ENCODE measurements at regions not wholly inside any gene's neighbourhood (a gene's known extent, or its start where the extent isn't known, plus 50 kb on each side); places are given as distances from the start of the nearest gene placed in this dataset.
"Not testable (repeated sequence)": the region's sequence is repeated elsewhere in the genome, so short reads cannot be mapped to it uniquely, and the experiment has no call there.

DNA sequence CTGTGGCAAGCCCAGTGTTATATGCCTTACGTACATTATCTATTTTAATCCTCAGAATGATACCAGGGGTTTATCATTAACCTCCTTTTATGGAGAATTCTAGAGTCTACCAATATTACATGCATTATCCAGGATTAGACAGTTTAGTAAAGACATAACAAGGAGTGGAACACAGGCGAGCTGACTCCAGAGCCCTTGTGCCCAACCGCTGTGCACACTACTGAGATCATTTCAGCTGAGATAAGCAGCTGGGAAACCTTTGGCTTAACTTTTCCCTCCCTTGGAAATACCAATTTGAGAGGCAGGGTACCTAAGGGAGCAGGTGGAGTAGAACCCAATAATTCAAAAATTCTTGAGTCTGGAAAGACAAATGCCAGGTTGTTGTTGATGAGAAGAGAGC is 59.8 kb upstream of the ATP1B1 start:
- intact Hi-C loops (cut with DNase I; ENCODE audit: low total_unique reads) = no loop called here
- no peak for DNase-seq (ENCODE audit: low spot score in 2 of 2)
- TF ChIP-seq, protein P1, sequence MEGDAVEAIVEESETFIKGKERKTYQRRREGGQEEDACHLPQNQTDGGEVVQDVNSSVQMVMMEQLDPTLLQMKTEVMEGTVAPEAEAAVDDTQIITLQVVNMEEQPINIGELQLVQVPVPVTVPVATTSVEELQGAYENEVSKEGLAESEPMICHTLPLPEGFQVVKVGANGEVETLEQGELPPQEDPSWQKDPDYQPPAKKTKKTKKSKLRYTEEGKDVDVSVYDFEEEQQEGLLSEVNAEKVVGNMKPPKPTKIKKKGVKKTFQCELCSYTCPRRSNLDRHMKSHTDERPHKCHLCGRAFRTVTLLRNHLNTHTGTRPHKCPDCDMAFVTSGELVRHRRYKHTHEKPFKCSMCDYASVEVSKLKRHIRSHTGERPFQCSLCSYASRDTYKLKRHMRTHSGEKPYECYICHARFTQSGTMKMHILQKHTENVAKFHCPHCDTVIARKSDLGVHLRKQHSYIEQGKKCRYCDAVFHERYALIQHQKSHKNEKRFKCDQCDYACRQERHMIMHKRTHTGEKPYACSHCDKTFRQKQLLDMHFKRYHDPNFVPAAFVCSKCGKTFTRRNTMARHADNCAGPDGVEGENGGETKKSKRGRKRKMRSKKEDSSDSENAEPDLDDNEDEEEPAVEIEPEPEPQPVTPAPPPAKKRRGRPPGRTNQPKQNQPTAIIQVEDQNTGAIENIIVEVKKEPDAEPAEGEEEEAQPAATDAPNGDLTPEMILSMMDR (IDR thresholded peaks at IDR 0.05) = no peak
- TF ChIP-seq POLR2A (IDR thresholded peaks at IDR 0.05) = no peak
- no peak overlapping the region for H3K4me3 ChIP-seq (ENCODE audit: low read depth, poor library complexity, severe bottlenecking)
- 93 to 96% methylated on average over 3 of the region's 3 CpGs for WGBS, 2 donors

DNA sequence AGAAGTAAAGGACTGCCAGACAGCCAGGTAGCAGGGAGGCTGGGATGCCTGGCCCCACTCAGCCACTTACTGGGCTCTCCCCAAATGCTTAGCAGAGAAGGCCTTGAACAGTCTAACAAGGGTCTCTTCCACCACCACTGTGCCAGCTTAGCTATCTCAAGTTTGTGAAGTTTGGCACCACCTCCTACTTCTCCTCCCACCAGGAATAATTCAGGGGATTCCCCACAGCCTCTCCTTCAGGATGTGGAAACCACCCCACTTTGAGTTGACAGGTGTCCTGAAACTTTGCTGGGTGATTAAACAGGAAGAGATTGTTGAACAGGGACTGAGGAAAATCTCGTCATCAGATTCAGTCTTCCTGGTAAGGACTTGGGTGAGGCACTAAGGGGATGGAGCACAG is 59.4 kb upstream of the ATP1B1 start:
- 56 to 58% methylated on average over 1 of the region's 1 CpG for WGBS, 2 donors

DNA sequence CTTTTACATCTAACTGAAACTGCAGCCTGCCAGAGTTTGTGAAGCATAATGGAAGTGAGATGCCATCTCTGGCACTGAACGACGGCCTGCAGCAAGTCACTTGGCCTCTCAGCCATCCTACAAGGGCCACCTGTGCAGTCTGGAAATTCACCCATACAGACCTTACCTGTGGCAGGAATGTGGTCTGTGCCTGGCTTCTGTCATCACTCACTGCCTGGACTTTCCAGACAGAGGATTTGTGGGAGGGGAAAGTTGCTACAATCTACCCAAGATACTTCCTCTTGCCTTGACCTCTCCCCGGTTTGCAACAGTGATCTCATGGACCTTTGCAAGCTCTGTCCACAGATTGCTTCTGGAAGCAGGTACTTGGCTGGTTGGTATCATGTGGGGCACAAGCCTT is 58.4 kb upstream of the ATP1B1 start:
- no peak for DNase-seq (ENCODE audit: low spot score in 2 of 2)
- intact Hi-C loops (cut with DNase I; ENCODE audit: low total_unique reads) = no loop called here
- WGBS, 2 donors = 58 to 59% methylated on average over 3 of the region's 3 CpGs
- TF ChIP-seq, protein P1 (IDR thresholded peaks at IDR 0.05) = no peak
- no peak for TF ChIP-seq POLR2A (IDR thresholded peaks at IDR 0.05)
- no peak overlapping the region for H3K4me3 ChIP-seq (ENCODE audit: low read depth, poor library complexity, severe bottlenecking)

More for the DNA sequence above, 59.4 kb upstream of the ATP1B1 start:
- intact Hi-C loops (cut with DNase I; ENCODE audit: low total_unique reads) = no loop called here
- TF ChIP-seq, protein P1 (IDR thresholded peaks at IDR 0.05) = no peak
- no peak for DNase-seq (ENCODE audit: low spot score in 2 of 2)
- no peak overlapping the region for H3K4me3 ChIP-seq (ENCODE audit: low read depth, poor library complexity, severe bottlenecking)

DNA sequence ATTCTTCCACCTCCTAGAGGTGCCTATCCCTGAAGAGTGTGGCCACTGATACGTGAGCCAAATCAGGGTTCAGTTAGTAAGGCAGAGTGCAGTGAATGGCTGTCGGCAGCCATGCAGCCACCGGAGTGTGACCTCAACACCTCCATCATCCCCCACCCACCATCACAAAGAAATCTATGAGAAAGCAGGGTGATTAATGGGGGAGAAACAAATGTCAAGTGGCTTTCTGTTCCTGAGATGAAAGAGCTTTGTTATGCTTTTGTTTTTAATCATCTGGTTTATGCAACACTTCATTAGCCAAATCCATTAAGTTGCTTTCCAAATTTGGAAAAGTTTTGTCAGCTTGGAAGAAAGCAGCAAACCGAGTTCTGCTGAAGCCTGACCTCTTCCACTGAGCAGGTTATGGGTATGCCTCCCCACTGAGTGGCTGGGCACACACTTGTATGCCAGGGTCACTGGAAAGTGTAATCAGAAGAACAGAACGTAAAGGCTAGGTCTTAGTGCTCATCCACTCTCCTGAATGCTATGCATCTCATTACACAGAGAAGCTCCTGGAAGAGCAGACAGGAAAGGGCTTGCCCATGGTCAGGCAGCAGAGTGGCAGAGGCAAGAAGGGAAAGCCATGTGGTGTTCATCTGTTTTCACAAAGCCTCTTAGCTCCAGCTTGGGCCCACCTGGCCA is 57.1 kb upstream of the ATP1B1 start:
- intact Hi-C loops (cut with DNase I; ENCODE audit: low total_unique reads) = no loop called here
- no peak for DNase-seq (ENCODE audit: low spot score in 2 of 2)
- H3K4me3 ChIP-seq (ENCODE audit: low read depth, poor library complexity, severe bottlenecking) = no peak overlapping the region
- WGBS, 2 donors = 51 to 60% methylated on average over 5 of the region's 5 CpGs
- TF ChIP-seq POLR2A (IDR thresholded peaks at IDR 0.05) = no peak
- TF ChIP-seq, protein P1 (IDR thresholded peaks at IDR 0.05) = no peak

DNA sequence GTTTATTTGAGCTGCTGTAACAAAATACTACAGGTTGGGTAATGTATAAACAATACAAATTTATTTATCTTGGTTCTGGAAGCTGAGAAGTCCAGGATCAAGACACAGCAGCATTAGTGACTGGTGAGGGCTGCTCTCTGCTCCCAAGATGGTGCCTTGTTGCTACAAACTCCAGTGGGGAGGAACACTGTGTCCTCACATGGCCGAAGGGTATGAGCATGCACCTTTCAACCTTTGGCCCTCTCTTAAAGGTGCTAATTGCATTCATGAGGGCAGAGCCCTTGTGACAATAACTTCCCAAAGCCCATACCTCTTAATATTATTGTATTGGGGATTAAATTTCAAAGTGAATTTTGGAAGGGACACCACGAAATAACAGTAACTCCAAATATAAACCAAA is 55.3 kb upstream of the ATP1B1 start:
- WGBS, 2 donors = 90 to 91% methylated on average over 2 of the region's 2 CpGs
- intact Hi-C loops (cut with DNase I; ENCODE audit: low total_unique reads) = no loop called here
- DNase-seq (ENCODE audit: low spot score in 2 of 2) = no peak
- H3K4me3 ChIP-seq (ENCODE audit: low read depth, poor library complexity, severe bottlenecking) = no peak overlapping the region
- no peak for TF ChIP-seq POLR2A (IDR thresholded peaks at IDR 0.05)
- TF ChIP-seq, protein P1 (IDR thresholded peaks at IDR 0.05) = no peak

DNA sequence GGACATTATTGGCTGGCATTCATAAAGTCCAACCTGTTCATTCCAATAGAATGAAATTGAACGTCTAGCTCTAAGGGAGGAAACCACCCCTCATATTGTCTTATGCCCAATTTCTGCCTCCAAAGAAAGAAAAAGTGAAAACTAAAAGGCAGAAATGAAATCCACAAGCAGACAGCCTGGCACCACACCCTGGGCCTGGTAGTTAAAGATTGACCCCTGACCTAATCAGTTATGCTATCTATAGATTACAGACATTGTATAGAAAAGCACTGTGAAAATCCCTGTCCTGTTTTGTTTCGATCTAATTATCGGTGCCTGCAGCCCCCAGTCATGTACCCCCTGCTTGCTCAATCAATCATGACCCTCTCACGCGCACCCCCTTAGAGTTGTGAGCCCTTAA is 54.3 kb upstream of the ATP1B1 start:
- WGBS, 2 donors = 97 to 98% methylated on average over 5 of the region's 5 CpGs
- intact Hi-C loops (cut with DNase I; ENCODE audit: low total_unique reads); H3K4me3 ChIP-seq (ENCODE audit: low read depth, poor library complexity, severe bottlenecking); DNase-seq (ENCODE audit: low spot score in 2 of 2): not testable (repeated sequence)
